Neural progenitor cell (in vitro differentiated cells): ENCODE measurements at regions not wholly inside any gene's neighbourhood (a gene's known extent, or its start where the extent isn't known, plus 50 kb on each side); places are given as distances from the start of the nearest gene placed in this dataset.

Source experiments
- DNase-seq: peaks from one replicate; pipeline ENCODE4 v3.0.0-alpha.2; 2016; ENCODE audit warnings: low spot score
- H2AFZ ChIP-seq: fragments of 200-600 bp; sonication (generic); replicated peaks from 2 replicates; pipeline ENCODE4 v1.6.1; 2016; ENCODE audit warnings: antibody characterized with exemption
- H3F3A ChIP-seq: fragments of 200-600 bp; sonication (generic); 2 replicates; pipeline ENCODE4 v1.6.1; 2016; ENCODE audit warnings: antibody characterized with exemption, low read depth
- H3K27ac ChIP-seq: fragments of 200-600 bp; sonication (generic); 2 replicates; pipeline ENCODE4 v1.5.1; 2016; ENCODE audit warnings: mild to moderate bottlenecking
- H3K27me3 ChIP-seq: fragments of 200-600 bp; sonication (generic); 2 replicates; pipeline ENCODE4 v1.6.1; 2016; ENCODE audit warnings: mild to moderate bottlenecking, moderate library complexity
- H3K36me3 ChIP-seq: fragments of 200-600 bp; sonication (generic); 2 replicates; pipeline ENCODE4 v1.5.1; 2016
- H3K4me1 ChIP-seq: fragments of 200-600 bp; sonication (generic); 2 replicates; pipeline ENCODE4 v1.6.1; 2016; ENCODE audit warnings: mixed run types
- H3K4me2 ChIP-seq: fragments of 200-600 bp; sonication (generic); 2 replicates; pipeline ENCODE4 v1.6.1; 2016
- H3K4me3 ChIP-seq: fragments of 200-600 bp; sonication (generic); 2 replicates; pipeline ENCODE4 v1.5.1; 2016
- H3K79me2 ChIP-seq: fragments of 200-600 bp; sonication (generic); 2 replicates; pipeline ENCODE4 v1.6.1; 2016; ENCODE audit warnings: low read depth
- H3K9ac ChIP-seq: fragments of 200-600 bp; sonication (generic); 2 replicates; pipeline ENCODE4 v1.6.1; 2016
- H3K9me3 ChIP-seq: fragments of 200-600 bp; sonication (generic); 2 replicates; pipeline ENCODE4 v1.5.1; 2016; ENCODE audit warnings: low read depth
- H4K20me1 ChIP-seq: fragments of 200-600 bp; sonication (generic); 2 replicates; pipeline ENCODE4 v1.6.1; 2016; ENCODE audit warnings: low read depth
- H3K27ac Mint-ChIP-seq: 3 replicates; pipeline ENCODE4 v1.8.0; 2021; ENCODE audit warnings: mixed read lengths
- H3K27me3 Mint-ChIP-seq: 2 replicates; pipeline ENCODE4 v1.8.0; 2022; ENCODE audit warnings: low read depth, mild to moderate bottlenecking, inconsistent platforms, moderate library complexity, mixed read lengths; ENCODE audit not compliant: insufficient read depth
- H3K36me3 Mint-ChIP-seq: 3 replicates; pipeline ENCODE4 v1.8.0; 2021; ENCODE audit warnings: mixed read lengths
- H3K4me1 Mint-ChIP-seq: 3 replicates; pipeline ENCODE4 v1.8.0; 2021; ENCODE audit warnings: mixed read lengths
- H3K4me3 Mint-ChIP-seq: 3 replicates; pipeline ENCODE4 v1.8.0; 2021; ENCODE audit warnings: mild to moderate bottlenecking, moderate library complexity, mixed read lengths
- H3K9me3 Mint-ChIP-seq: 3 replicates; pipeline ENCODE4 v1.8.0; 2020; ENCODE audit warnings: mixed read lengths
- CTCF ChIP-seq: fragments of 200-600 bp; sonication (generic); IDR thresholded peaks from 2 replicates; pipeline ENCODE4 v1.5.1; 2017; ENCODE audit warnings: antibody characterized with exemption, mild to moderate bottlenecking
- EZH2 ChIP-seq: fragments of 200-600 bp; sonication (generic); IDR thresholded peaks from 2 replicates; pipeline ENCODE4 v1.6.1; 2017; ENCODE audit warnings: antibody characterized with exemption, mild to moderate bottlenecking, moderate library complexity
- EZH2phosphoT487 ChIP-seq: fragments of 200-600 bp; sonication (generic); IDR thresholded peaks from 2 replicates; pipeline ENCODE4 v1.6.1; 2017; ENCODE audit warnings: antibody characterized with exemption

GRCh38 chr7:97275475-97275874, 158.0 kb downstream of the SDHAF3 start:
- Histone ChIP-seq H3F3A (no peaks in the 10 kb centered on the region), H3K9ac (no peak overlapping the region), H3K4me3 (no peak overlapping the region), H3K4me1 (no peaks in the 10 kb centered on the region), H3K4me2 (no peak overlapping the region), H3K27me3 (no peaks in the 10 kb centered on the region), H3K9me3 (no peaks in the 10 kb centered on the region), H2AFZ (no peak overlapping the region), H3K27ac (no peak overlapping the region), H3K36me3 (no peaks in the 10 kb centered on the region), H3K79me2 (no peaks in the 10 kb centered on the region), H4K20me1 (no peaks in the 10 kb centered on the region)
- H3K36me3 Mint-ChIP-seq, result no peaks in the 10 kb centered on the region
- TF ChIP-seq EZH2phosphoT487 (no peak), CTCF (no peak), EZH2 (no peak)
- DNase-seq, result no peak
- no peak overlapping the region for H3K4me3 Mint-ChIP-seq
- peaks cover 2% of the 10 kb centered on the region for H3K27me3 Mint-ChIP-seq
- H3K4me1 Mint-ChIP-seq, result no peaks in the 10 kb centered on the region
- H3K9me3 Mint-ChIP-seq, result no peaks in the 10 kb centered on the region
- H3K27ac Mint-ChIP-seq, result no peak overlapping the region

GRCh38 chr7:97280950-97281349, 163.5 kb downstream of the SDHAF3 start:
- Histone ChIP-seq H3K4me3 (no peak overlapping the region), H3K36me3 (no peaks in the 10 kb centered on the region), H3K9me3 (no peaks in the 10 kb centered on the region), H3F3A (no peaks in the 10 kb centered on the region), H2AFZ (no peak overlapping the region), H3K27me3 (no peaks in the 10 kb centered on the region), H3K27ac (no peak overlapping the region), H3K79me2 (no peaks in the 10 kb centered on the region), H4K20me1 (no peaks in the 10 kb centered on the region), H3K4me2 (no peak overlapping the region), H3K4me1 (peaks cover 6% of the 10 kb centered on the region), H3K9ac (no peak overlapping the region)
- Mint-ChIP-seq H3K27ac (no peak overlapping the region), H3K9me3 (no peaks in the 10 kb centered on the region), H3K36me3 (no peaks in the 10 kb centered on the region), H3K4me1 (peaks cover 3% of the 10 kb centered on the region), H3K4me3 (no peak overlapping the region), H3K27me3 (no peaks in the 10 kb centered on the region)
- TF ChIP-seq EZH2phosphoT487 (no peak), CTCF (no peak), EZH2 (no peak)
- DNase-seq, result peak; percentile 44

- H2AFZ ChIP-seq, result no peak overlapping the region
These were observed 167.8 kb downstream of the SDHAF3 start for GRCh38 chr7:97285348-97285747.

More at GRCh38 chr7:97285348-97285747, 167.8 kb downstream of the SDHAF3 start:
- H3K27ac Mint-ChIP-seq, result no peak overlapping the region
- no peaks in the 10 kb centered on the region for H3K9me3 Mint-ChIP-seq
- TF ChIP-seq EZH2, result no peak
- no peak for TF ChIP-seq CTCF
- TF ChIP-seq EZH2phosphoT487, result no peak
- Histone ChIP-seq H3K4me3 (no peak overlapping the region), H3K4me2 (no peak overlapping the region), H3F3A (no peaks in the 10 kb centered on the region), H4K20me1 (no peaks in the 10 kb centered on the region), H3K4me1 (peaks cover 6% of the 10 kb centered on the region), H3K27me3 (no peaks in the 10 kb centered on the region), H3K9me3 (no peaks in the 10 kb centered on the region), H3K79me2 (no peaks in the 10 kb centered on the region), H3K36me3 (no peaks in the 10 kb centered on the region), H3K27ac (no peak overlapping the region), H3K9ac (no peak overlapping the region)
- DNase-seq, result no peak
- peaks cover 3% of the 10 kb centered on the region for H3K4me1 Mint-ChIP-seq
- no peaks in the 10 kb centered on the region for H3K27me3 Mint-ChIP-seq
- no peaks in the 10 kb centered on the region for H3K36me3 Mint-ChIP-seq
- no peak overlapping the region for H3K4me3 Mint-ChIP-seq
